ENCODE measurements at regions not wholly inside any gene's neighbourhood (a gene's known extent, or its start where the extent isn't known, plus 50 kb on each side); places are given as distances from the start of the nearest gene placed in this dataset.

GRCh38 chr10:84838851-84839250, 510.5 kb downstream of the CCSER2 start:
- DNase-seq (ENCODE audit: low spot score) (no peak), ATAC-seq (no peak)
- Mint-ChIP-seq H3K27ac (no peak overlapping the region), H3K36me3 (no peaks in the 10 kb centered on the region), H3K4me3 (no peak overlapping the region), H3K27me3 (ENCODE audit: low read depth) (no peaks in the 10 kb centered on the region), H3K4me1 (0 out of 2 replicates have a peak, but pooled peaks cover 3% of the 10 kb centered on the region), H3K9me3 (no peaks in the 10 kb centered on the region)
- TF ChIP-seq RORB (CRISPR knock-in tag; IDR thresholded peaks at IDR 0.05) (no peak), IRF2 (CRISPR knock-in tag; IDR thresholded peaks at IDR 0.05; ENCODE audit: borderline replicate concordance, low read depth) (no peak), IRF1 (CRISPR knock-in tag; IDR thresholded peaks at IDR 0.05) (no peak), AR (CRISPR knock-in tag; IDR thresholded peaks at IDR 0.05) (no peak)
- ChIA-PET CTCF (no interaction called here), POLR2A (no interaction called here)

DNA sequence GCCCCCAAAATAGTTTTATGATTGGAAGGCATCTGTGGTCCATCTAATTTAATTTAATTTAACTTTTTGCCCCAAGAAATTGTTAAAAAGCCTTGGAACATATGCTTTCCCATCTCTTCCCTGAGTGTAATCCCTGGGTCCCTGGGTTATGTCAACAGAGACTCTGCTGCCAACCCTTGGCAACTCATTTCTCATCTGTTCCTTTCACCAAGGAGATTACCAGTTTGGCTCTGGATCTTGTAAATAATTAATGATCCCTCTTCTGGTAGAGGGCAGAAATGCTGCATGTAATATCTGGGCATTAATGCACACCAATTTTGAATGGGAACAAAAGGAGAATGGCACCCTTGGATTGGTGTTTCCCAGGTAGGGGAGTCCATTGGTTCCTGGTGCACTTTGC, 514.2 kb downstream of the CCSER2 start:
- Mint-ChIP-seq H3K4me3 (no peak overlapping the region), H3K36me3 (no peaks in the 10 kb centered on the region), H3K27me3 (ENCODE audit: low read depth) (no peaks in the 10 kb centered on the region), H3K9me3 (no peaks in the 10 kb centered on the region), H3K27ac (no peak overlapping the region), H3K4me1 (peaks cover 13% of the 10 kb centered on the region)
- ATAC-seq: no peak
- DNase-seq (ENCODE audit: low spot score): no peak
- CTCF ChIA-PET: no interaction called here
- no peak for TF ChIP-seq NR1H2 (CRISPR knock-in tag; IDR thresholded peaks at IDR 0.05)
- TF ChIP-seq, protein P1, sequence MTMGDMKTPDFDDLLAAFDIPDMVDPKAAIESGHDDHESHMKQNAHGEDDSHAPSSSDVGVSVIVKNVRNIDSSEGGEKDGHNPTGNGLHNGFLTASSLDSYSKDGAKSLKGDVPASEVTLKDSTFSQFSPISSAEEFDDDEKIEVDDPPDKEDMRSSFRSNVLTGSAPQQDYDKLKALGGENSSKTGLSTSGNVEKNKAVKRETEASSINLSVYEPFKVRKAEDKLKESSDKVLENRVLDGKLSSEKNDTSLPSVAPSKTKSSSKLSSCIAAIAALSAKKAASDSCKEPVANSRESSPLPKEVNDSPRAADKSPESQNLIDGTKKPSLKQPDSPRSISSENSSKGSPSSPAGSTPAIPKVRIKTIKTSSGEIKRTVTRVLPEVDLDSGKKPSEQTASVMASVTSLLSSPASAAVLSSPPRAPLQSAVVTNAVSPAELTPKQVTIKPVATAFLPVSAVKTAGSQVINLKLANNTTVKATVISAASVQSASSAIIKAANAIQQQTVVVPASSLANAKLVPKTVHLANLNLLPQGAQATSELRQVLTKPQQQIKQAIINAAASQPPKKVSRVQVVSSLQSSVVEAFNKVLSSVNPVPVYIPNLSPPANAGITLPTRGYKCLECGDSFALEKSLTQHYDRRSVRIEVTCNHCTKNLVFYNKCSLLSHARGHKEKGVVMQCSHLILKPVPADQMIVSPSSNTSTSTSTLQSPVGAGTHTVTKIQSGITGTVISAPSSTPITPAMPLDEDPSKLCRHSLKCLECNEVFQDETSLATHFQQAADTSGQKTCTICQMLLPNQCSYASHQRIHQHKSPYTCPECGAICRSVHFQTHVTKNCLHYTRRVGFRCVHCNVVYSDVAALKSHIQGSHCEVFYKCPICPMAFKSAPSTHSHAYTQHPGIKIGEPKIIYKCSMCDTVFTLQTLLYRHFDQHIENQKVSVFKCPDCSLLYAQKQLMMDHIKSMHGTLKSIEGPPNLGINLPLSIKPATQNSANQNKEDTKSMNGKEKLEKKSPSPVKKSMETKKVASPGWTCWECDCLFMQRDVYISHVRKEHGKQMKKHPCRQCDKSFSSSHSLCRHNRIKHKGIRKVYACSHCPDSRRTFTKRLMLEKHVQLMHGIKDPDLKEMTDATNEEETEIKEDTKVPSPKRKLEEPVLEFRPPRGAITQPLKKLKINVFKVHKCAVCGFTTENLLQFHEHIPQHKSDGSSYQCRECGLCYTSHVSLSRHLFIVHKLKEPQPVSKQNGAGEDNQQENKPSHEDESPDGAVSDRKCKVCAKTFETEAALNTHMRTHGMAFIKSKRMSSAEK (CRISPR knock-in tag; IDR thresholded peaks at IDR 0.05; ENCODE audit: borderline replicate concordance): no peak
- TF ChIP-seq, protein P2, sequence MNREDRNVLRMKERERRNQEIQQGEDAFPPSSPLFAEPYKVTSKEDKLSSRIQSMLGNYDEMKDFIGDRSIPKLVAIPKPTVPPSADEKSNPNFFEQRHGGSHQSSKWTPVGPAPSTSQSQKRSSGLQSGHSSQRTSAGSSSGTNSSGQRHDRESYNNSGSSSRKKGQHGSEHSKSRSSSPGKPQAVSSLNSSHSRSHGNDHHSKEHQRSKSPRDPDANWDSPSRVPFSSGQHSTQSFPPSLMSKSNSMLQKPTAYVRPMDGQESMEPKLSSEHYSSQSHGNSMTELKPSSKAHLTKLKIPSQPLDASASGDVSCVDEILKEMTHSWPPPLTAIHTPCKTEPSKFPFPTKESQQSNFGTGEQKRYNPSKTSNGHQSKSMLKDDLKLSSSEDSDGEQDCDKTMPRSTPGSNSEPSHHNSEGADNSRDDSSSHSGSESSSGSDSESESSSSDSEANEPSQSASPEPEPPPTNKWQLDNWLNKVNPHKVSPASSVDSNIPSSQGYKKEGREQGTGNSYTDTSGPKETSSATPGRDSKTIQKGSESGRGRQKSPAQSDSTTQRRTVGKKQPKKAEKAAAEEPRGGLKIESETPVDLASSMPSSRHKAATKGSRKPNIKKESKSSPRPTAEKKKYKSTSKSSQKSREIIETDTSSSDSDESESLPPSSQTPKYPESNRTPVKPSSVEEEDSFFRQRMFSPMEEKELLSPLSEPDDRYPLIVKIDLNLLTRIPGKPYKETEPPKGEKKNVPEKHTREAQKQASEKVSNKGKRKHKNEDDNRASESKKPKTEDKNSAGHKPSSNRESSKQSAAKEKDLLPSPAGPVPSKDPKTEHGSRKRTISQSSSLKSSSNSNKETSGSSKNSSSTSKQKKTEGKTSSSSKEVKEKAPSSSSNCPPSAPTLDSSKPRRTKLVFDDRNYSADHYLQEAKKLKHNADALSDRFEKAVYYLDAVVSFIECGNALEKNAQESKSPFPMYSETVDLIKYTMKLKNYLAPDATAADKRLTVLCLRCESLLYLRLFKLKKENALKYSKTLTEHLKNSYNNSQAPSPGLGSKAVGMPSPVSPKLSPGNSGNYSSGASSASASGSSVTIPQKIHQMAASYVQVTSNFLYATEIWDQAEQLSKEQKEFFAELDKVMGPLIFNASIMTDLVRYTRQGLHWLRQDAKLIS (CRISPR knock-in tag; IDR thresholded peaks at IDR 0.05; ENCODE audit: borderline replicate concordance): no peak
- TF ChIP-seq, protein P3, sequence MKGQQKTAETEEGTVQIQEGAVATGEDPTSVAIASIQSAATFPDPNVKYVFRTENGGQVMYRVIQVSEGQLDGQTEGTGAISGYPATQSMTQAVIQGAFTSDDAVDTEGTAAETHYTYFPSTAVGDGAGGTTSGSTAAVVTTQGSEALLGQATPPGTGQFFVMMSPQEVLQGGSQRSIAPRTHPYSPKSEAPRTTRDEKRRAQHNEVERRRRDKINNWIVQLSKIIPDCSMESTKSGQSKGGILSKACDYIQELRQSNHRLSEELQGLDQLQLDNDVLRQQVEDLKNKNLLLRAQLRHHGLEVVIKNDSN (CRISPR knock-in tag; IDR thresholded peaks at IDR 0.05): no peak
- TF ChIP-seq JUN (CRISPR knock-in tag; IDR thresholded peaks at IDR 0.05): no peak
- TF ChIP-seq GTF2I (CRISPR knock-in tag; conservative IDR thresholded peaks at IDR 0.05): no peak
- TF ChIP-seq RELA (CRISPR knock-in tag; IDR thresholded peaks at IDR 0.05; ENCODE audit: borderline replicate concordance): no peak
- no peak for TF ChIP-seq TEAD4 (CRISPR knock-in tag; IDR thresholded peaks at IDR 0.05)
- no peak for TF ChIP-seq NR3C1 (CRISPR knock-in tag; conservative IDR thresholded peaks at IDR 0.05; ENCODE audit: low read depth)
- TF ChIP-seq, protein P4, sequence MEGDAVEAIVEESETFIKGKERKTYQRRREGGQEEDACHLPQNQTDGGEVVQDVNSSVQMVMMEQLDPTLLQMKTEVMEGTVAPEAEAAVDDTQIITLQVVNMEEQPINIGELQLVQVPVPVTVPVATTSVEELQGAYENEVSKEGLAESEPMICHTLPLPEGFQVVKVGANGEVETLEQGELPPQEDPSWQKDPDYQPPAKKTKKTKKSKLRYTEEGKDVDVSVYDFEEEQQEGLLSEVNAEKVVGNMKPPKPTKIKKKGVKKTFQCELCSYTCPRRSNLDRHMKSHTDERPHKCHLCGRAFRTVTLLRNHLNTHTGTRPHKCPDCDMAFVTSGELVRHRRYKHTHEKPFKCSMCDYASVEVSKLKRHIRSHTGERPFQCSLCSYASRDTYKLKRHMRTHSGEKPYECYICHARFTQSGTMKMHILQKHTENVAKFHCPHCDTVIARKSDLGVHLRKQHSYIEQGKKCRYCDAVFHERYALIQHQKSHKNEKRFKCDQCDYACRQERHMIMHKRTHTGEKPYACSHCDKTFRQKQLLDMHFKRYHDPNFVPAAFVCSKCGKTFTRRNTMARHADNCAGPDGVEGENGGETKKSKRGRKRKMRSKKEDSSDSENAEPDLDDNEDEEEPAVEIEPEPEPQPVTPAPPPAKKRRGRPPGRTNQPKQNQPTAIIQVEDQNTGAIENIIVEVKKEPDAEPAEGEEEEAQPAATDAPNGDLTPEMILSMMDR (IDR thresholded peaks at IDR 0.05): no peak
- no peak for TF ChIP-seq MXD4 (CRISPR knock-in tag; IDR thresholded peaks at IDR 0.05; ENCODE audit: borderline replicate concordance)
- no peak for TF ChIP-seq SMAD3 (CRISPR knock-in tag; IDR thresholded peaks at IDR 0.05; ENCODE audit: borderline replicate concordance)
- TF ChIP-seq TP53 (CRISPR knock-in tag; IDR thresholded peaks at IDR 0.05): no peak
- TF ChIP-seq TCF7 (CRISPR knock-in tag; IDR thresholded peaks at IDR 0.05; ENCODE audit: low read depth): no peak
- TF ChIP-seq ZBTB21 (CRISPR knock-in tag; IDR thresholded peaks at IDR 0.05; ENCODE audit: borderline replicate concordance): no peak
- no peak for TF ChIP-seq RORB (CRISPR knock-in tag; IDR thresholded peaks at IDR 0.05)
- TF ChIP-seq ATF6 (CRISPR knock-in tag; IDR thresholded peaks at IDR 0.05): no peak
- POLR2A ChIA-PET: no interaction called here

Data from WTC11 (cell line).